Stomach (tissue), 8 donors: ENCODE measurements at regions not wholly inside any gene's neighbourhood (a gene's known extent, or its start where the extent isn't known, plus 50 kb on each side); places are given as distances from the start of the nearest gene placed in this dataset.

ENCODE experiments used
- DNase-seq, 2 donors: peaks; one replicate each; pipeline versions ENCODE4 v3.0.0 to v3.0.0-alpha.2; 2013 to 2019
- H3K27ac ChIP-seq, 5 donors: fragments of 200-600 bp in 4 of 5; sonication (generic) in 4 of 5; one replicate each; pipeline ENCODE4 v1.5.1; 2013 to 2019; ENCODE audit warnings: mild to moderate bottlenecking in 1 of 5, moderate library complexity in 1 of 5
- H3K27me3 ChIP-seq, 3 donors: fragments of 200-600 bp; sonication (generic); one replicate each; pipeline ENCODE4 v1.5.1; 2017 to 2019; ENCODE audit warnings: mixed run types in 1 of 3
- H3K36me3 ChIP-seq, 4 donors: fragments of 200-600 bp; sonication (generic); 1 replicate in 3 of 4; 2 replicates in 1 of 4; pipeline ENCODE4 v1.5.1; 2016 to 2019
- H3K4me1 ChIP-seq, 4 donors: fragments of 200-600 bp; sonication (generic); one replicate each; pipeline ENCODE4 v1.5.1; 2016 to 2019
- H3K4me3 ChIP-seq, 4 donors: fragments of 200-600 bp; sonication (generic) in 3 of 4; one replicate each; pipeline ENCODE4 v1.5.1; 2016 to 2019; ENCODE audit warnings: mild to moderate bottlenecking in 1 of 4
- H3K9me3 ChIP-seq, 4 donors: fragments of 200-600 bp; sonication (generic); one replicate each; pipeline ENCODE4 v1.5.1; 2016 to 2019
- EP300 ChIP-seq: sonication (generic); formaldehyde crosslinking; IDR thresholded peaks from one replicate; pipeline ENCODE4 v1.6.1; 2017; ENCODE audit warnings: antibody characterized with exemption
- POLR2A ChIP-seq, 4 donors: fragments of 450-650 bp; IDR thresholded peaks; one replicate each; pipeline ENCODE4 v1.6.1; 2016; ENCODE audit warnings: antibody characterized with exemption in 4 of 4, control low read depth in 2 of 4, mild to moderate bottlenecking in 1 of 4, moderate library complexity in 1 of 4
- POLR2AphosphoS5 ChIP-seq, 3 donors: sonication (generic); formaldehyde crosslinking; IDR thresholded peaks; one replicate each; pipeline ENCODE4 v1.6.1; 2016; ENCODE audit warnings: antibody characterized with exemption in 3 of 3
- whole genome bisulfite sequencing, 5 donors: extraction: QIAGEN DNeasy Blood & Tissue Kit in 3 of 5; methylation state at CpG; one replicate each; pipeline versions ENCODE4 v1.1.5 to v1.1.7; 2013 to 2018; 5-methylcytosine and 5-hydroxymethylcytosine counted together
- intact Hi-C: fragments of 100-400 bp; cut with DNase I; formaldehyde crosslinking; loops from one replicate; pipeline ENCODE4 v1.15.1; 2023; ENCODE audit warnings: low total_unique reads
- TF ChIP-seq, protein P1 (sequence below), 7 experiments: fragments of 450-650 bp in 4 of 7; fragments of 200-600 bp in 3 of 7; sonication (generic) in 3 of 7; IDR thresholded peaks; one replicate each; pipeline ENCODE4 v1.5.1; 2016 to 2019; ENCODE audit warnings: antibody characterized with exemption in 7 of 7, control low read depth in 2 of 7, mild to moderate bottlenecking in 1 of 7
- donor health status: healthy with polysubstance abuse.
- donor health status: Bipolar disorder and iron deficiency.
- donor health status: healthy.

DNA sequence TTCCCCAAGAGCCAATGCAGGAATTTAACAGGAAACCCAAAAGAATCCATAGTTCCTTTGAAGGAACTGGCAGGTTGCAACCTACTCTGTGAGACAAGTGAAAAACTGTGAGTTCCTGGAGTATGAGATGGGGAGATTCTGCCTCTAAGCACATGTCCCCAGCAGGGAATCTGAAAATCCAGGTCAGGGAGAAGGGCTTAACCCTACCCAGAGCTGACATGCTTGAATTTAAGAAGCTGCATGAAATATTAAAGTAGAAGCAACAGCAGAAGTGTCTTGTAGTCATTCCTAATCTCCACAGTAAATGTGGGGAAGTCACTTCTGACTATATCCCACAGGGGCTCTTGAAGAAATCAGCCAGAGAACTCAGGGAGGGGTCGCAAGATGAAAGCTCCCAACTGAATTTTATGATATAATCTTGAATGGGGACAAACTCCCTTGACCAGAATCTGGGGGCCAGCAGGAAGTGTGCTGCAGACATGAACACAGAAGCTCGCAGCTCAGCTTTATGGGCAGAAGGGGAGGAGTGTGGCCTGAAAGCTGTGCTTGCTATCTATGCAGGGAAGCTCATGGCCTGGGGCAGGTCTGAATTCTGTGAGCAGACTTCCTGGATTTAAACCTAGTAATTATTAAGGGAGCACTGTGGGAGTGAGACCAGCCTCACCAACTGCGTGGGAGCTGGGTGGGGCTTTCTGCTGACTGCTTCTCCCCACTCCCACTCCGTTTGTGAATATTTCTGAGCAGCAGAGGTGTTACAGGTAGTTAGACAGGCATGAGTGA is 184.1 kb upstream of the KYNU start:
- Histone ChIP-seq H3K27ac (no peak overlapping the region), H3K27me3 (no peaks in the 10 kb centered on the region), H3K4me1 (peaks cover 0 to 6% (median 0%) of the 10 kb centered on the region in 4 donors), H3K9me3 (peaks cover 0 to 5% (median 0%) of the 10 kb centered on the region in 4 donors), H3K36me3 (no peaks in the 10 kb centered on the region), H3K4me3 (no peak overlapping the region)
- TF ChIP-seq, protein P1, sequence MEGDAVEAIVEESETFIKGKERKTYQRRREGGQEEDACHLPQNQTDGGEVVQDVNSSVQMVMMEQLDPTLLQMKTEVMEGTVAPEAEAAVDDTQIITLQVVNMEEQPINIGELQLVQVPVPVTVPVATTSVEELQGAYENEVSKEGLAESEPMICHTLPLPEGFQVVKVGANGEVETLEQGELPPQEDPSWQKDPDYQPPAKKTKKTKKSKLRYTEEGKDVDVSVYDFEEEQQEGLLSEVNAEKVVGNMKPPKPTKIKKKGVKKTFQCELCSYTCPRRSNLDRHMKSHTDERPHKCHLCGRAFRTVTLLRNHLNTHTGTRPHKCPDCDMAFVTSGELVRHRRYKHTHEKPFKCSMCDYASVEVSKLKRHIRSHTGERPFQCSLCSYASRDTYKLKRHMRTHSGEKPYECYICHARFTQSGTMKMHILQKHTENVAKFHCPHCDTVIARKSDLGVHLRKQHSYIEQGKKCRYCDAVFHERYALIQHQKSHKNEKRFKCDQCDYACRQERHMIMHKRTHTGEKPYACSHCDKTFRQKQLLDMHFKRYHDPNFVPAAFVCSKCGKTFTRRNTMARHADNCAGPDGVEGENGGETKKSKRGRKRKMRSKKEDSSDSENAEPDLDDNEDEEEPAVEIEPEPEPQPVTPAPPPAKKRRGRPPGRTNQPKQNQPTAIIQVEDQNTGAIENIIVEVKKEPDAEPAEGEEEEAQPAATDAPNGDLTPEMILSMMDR (IDR thresholded peaks at IDR 0.05), result no peak
- TF ChIP-seq EP300, result no peak
- no peak for DNase-seq
- intact Hi-C loops, result no loop called here
- 50 to 70% (median 68%) methylated on average over 4 of the region's 4 CpGs for WGBS, 5 donors

DNA sequence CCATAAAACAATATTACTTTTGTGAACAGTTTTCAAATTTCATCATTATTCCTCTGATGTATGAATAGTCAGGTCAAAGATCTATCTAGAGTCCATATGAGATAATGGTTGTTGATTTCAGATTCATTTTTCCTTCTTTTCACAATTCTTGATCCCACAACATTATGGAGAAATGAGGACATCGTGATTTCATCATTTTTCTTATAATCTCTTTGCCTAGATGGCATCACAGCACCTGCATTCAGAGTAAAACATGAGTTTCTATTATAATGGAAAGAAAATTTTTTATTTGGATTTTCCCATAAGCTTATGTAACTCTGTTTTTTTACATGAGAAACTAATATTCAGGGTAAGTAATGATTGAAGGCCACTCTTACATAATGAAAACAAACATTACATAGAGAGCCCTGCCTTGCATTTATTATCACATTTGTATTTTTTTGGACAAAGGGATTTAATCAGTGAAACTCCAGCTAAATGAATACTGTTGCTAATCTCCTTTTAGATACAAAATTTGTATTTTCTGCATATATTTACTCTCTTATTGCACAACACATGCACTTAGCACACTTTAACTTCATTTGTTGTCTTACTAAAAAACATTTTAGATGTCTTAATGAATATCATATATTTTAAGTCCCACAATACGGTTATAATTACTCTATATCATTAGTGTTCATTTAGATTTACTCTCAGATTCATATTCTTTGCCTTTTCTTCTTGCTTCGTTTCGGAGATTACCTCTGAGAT is 188.4 kb upstream of the KYNU start:
- TF ChIP-seq EP300 (no peak), POLR2AphosphoS5 (IDR thresholded peaks at IDR 0.05) (no peak), POLR2A (IDR thresholded peaks at IDR 0.05) (no peak)
- TF ChIP-seq, protein P1 (IDR thresholded peaks at IDR 0.05), result no peak
- Histone ChIP-seq H3K4me3 (no peak overlapping the region), H3K4me1 (no peaks in the 10 kb centered on the region), H3K27ac (no peak overlapping the region), H3K27me3 (no peaks in the 10 kb centered on the region), H3K36me3 (no peaks in the 10 kb centered on the region), H3K9me3 (no peaks in the 10 kb centered on the region)
- 75 to 78% (median 76%) methylated on average over 4 of the region's 4 CpGs for WGBS, 5 donors
- intact Hi-C loops, result loop anchor here (10.0 kb wide), 1 partner anchor 276 kb away; no protein-coding TSS in a partner anchor
- no peak for DNase-seq

DNA sequence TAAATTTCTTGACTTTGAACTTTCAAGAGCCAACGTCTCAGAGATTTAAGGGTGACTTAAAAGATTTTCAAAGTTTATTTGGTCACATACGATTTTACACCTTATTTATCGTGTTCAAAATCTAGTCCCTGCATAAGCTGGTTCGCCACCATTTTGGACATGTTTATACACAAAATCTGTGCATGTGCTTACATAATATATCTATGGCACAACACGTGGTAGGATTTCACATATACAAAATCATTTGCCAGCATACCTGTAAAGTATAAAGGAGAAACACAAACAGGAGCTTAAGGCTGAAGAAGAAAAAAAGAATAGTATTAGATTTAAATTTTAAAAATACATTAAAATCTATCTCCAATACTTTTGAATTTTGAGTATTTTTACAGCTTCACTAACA is 190.0 kb upstream of the KYNU start:
- DNase-seq, result no peak
- 73 to 77% (median 74%) methylated on average over 5 of the region's 5 CpGs for WGBS, 5 donors

DNA sequence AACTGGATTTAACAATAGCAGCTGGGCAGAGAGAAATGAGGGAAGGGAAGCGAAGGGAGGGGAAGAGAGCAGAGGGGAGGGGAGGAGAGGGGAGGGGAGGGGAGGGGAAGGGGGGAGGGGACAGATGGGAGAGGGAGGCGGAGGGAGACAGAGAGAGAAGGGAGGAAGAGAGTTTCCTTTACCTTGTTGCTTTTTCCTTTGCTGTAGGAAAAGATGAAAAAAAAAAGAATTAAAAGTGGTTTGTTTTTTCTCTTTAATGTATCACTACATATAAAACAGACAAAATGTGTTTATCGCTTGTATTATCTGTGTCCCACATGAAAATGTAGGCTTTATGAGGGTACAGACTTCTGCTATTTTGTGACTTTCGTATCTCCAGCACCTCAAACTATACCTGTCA is 190.4 kb upstream of the KYNU start:
- DNase-seq, result no peak
- H3K9me3 ChIP-seq, result no peaks in the 10 kb centered on the region
- intact Hi-C loops, result loop anchor here (10.0 kb wide), 1 partner anchor 278 kb away; no protein-coding TSS in a partner anchor
- no peak overlapping the region for H3K4me3 ChIP-seq
- TF ChIP-seq, protein P1 (IDR thresholded peaks at IDR 0.05), result no peak
- no peak for TF ChIP-seq POLR2A (IDR thresholded peaks at IDR 0.05)
- TF ChIP-seq POLR2AphosphoS5 (IDR thresholded peaks at IDR 0.05), result no peak
- no peak for TF ChIP-seq EP300
- H3K27me3 ChIP-seq, result no peaks in the 10 kb centered on the region
- H3K36me3 ChIP-seq, result no peaks in the 10 kb centered on the region
- H3K4me1 ChIP-seq, result no peaks in the 10 kb centered on the region
- WGBS, 5 donors, result 65 to 91% (median 80%) methylated on average over 4 of the region's 4 CpGs
- H3K27ac ChIP-seq, result no peak overlapping the region

More for the DNA sequence above, 190.0 kb upstream of the KYNU start:
- Histone ChIP-seq H3K27ac (no peak overlapping the region), H3K4me1 (no peaks in the 10 kb centered on the region), H3K36me3 (no peaks in the 10 kb centered on the region), H3K27me3 (no peaks in the 10 kb centered on the region), H3K4me3 (no peak overlapping the region), H3K9me3 (no peaks in the 10 kb centered on the region)
- intact Hi-C loops, result loop anchor here (10.0 kb wide), 1 partner anchor 277 kb away; no protein-coding TSS in a partner anchor
- TF ChIP-seq EP300 (no peak), POLR2AphosphoS5 (IDR thresholded peaks at IDR 0.05) (no peak), POLR2A (IDR thresholded peaks at IDR 0.05) (no peak)
- TF ChIP-seq, protein P1 (IDR thresholded peaks at IDR 0.05), result no peak
